ENCODE measurements at regions not wholly inside any gene's neighbourhood (a gene's known extent, or its start where the extent isn't known, plus 50 kb on each side); places are given as distances from the start of the nearest gene placed in this dataset.
A peak's percentile ranks its signal among the peaks of the same experiment; 100 is the strongest.

GRCh38 chr6:81485395-81485794 is 267.1 kb downstream of the TENT5A start:
- no peak for TF ChIP-seq CTCF (IDR thresholded peaks at IDR 0.05; ENCODE audit: control insufficient read depth, extremely low read depth, insufficient read depth)
- DNase-seq (ENCODE audit: low read depth), result no peak
- no peak overlapping the region for H3K4me3 ChIP-seq (ENCODE audit: low read depth, low read length)

GRCh38 chr6:81484251-81484650 is 268.2 kb downstream of the TENT5A start:
- DNase-seq (ENCODE audit: low read depth), result no peak

GRCh38 chr6:81480139-81480538 is 272.3 kb downstream of the TENT5A start:
- TF ChIP-seq CTCF (IDR thresholded peaks at IDR 0.05; ENCODE audit: control insufficient read depth, extremely low read depth, insufficient read depth), result no peak
- no peak overlapping the region for H3K4me3 ChIP-seq (ENCODE audit: low read depth, low read length)
- DNase-seq (ENCODE audit: low read depth), result peak; percentile 10

More at GRCh38 chr6:81484251-81484650, 268.2 kb downstream of the TENT5A start:
- H3K4me3 ChIP-seq (ENCODE audit: low read depth, low read length), result no peak overlapping the region
- no peak for TF ChIP-seq CTCF (IDR thresholded peaks at IDR 0.05; ENCODE audit: control insufficient read depth, extremely low read depth, insufficient read depth)

GRCh38 chr6:81476881-81477280 is 275.6 kb downstream of the TENT5A start:
- TF ChIP-seq CTCF (IDR thresholded peaks at IDR 0.05; ENCODE audit: control insufficient read depth, extremely low read depth, insufficient read depth), result no peak
- H3K4me3 ChIP-seq (ENCODE audit: low read depth, low read length), result no peak overlapping the region
- no peak for DNase-seq (ENCODE audit: low read depth)

GRCh38 chr6:81475646-81476045 is 276.8 kb downstream of the TENT5A start:
- H3K4me3 ChIP-seq (ENCODE audit: low read depth, low read length), result no peak overlapping the region
- no peak for TF ChIP-seq CTCF (IDR thresholded peaks at IDR 0.05; ENCODE audit: control insufficient read depth, extremely low read depth, insufficient read depth)
- DNase-seq (ENCODE audit: low read depth), result no peak

- peak; percentile 56 for TF ChIP-seq CTCF (IDR thresholded peaks at IDR 0.05; ENCODE audit: control insufficient read depth, extremely low read depth, insufficient read depth)
- no peak for DNase-seq (ENCODE audit: low read depth)
- no peak overlapping the region for H3K4me3 ChIP-seq (ENCODE audit: low read depth, low read length)
These were observed 286.6 kb downstream of the TENT5A start for GRCh38 chr6:81465859-81466258.

- DNase-seq (ENCODE audit: low read depth), result no peak
- no peak overlapping the region for H3K4me3 ChIP-seq (ENCODE audit: low read depth, low read length)
- TF ChIP-seq CTCF (IDR thresholded peaks at IDR 0.05; ENCODE audit: control insufficient read depth, extremely low read depth, insufficient read depth), result no peak
These were observed 296.1 kb downstream of the TENT5A start for GRCh38 chr6:81456416-81456815.

Measured in LNCaP clone FGC (cell line).